Right ventricle myocardium inferior (tissue), 1 donor: ENCODE measurements at regions not wholly inside any gene's neighbourhood (a gene's known extent, or its start where the extent isn't known, plus 50 kb on each side); places are given as distances from the start of the nearest gene placed in this dataset.

Source experiments
- ATAC-seq: fragments of 200-7000 bp; cut with Tn5 transposase; one replicate; pipeline ENCODE4 v1.9.1; 2020; ENCODE audit warnings: mild to moderate bottlenecking, moderate library complexity
- DNase-seq: peaks from one replicate; pipeline ENCODE4 v3.0.0; 2021; ENCODE audit errors: missing footprints
- intact Hi-C: fragments of 100-400 bp; cut with DNase I; formaldehyde crosslinking; loops from one replicate; pipeline ENCODE4 v1.11.0; 2022
- donor health status: DM: no; HTN: yes; CAD: no; lungs with severe emphysema.

- no peak for DNase-seq
- no peak for ATAC-seq
- intact Hi-C loops: no loop called here
Observed at GRCh38 chr5:26690511-26690910, 347.9 kb downstream of the CDH9 start.

- ATAC-seq (no peak), DNase-seq (no peak)
- intact Hi-C loops: no loop called here
Observed at GRCh38 chr5:26681861-26682260, 356.5 kb downstream of the CDH9 start.

DNA sequence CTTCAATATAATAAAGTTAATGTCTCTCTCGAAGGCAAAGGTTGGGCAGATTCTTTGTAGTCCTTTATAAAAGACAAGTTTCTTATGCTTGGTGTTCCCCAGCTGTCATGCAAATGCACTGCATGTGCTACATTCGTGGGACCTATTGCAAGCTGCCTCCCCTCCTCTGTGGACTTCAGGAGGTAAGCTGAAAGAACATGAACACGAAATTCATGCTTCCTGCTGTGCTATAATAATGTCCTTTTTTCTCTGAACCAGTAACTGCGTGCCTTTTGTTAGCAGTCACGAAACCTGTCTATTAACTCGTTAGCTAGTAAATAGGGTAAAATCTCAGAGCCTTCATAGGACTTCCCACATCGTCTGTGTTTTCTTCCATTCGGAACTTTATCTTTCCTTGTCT is 363.5 kb downstream of the CDH9 start:
- no peak for DNase-seq
- intact Hi-C loops: no loop called here
- no peak for ATAC-seq

- DNase-seq (peak; percentile 42), ATAC-seq (no peak)
- intact Hi-C loops: no loop called here
Observed at GRCh38 chr5:26669523-26669922, 368.9 kb downstream of the CDH9 start.

GRCh38 chr5:26669031-26669430 is 369.4 kb downstream of the CDH9 start:
- ATAC-seq (no peak), DNase-seq (no peak)
- intact Hi-C loops: no loop called here

GRCh38 chr5:26666371-26666770 is 372.0 kb downstream of the CDH9 start:
- intact Hi-C loops: no loop called here
- DNase-seq (no peak), ATAC-seq (no peak)

GRCh38 chr5:26663500-26663899 is 374.9 kb downstream of the CDH9 start:
- DNase-seq: no peak
- intact Hi-C loops: no loop called here
- no peak for ATAC-seq

DNA sequence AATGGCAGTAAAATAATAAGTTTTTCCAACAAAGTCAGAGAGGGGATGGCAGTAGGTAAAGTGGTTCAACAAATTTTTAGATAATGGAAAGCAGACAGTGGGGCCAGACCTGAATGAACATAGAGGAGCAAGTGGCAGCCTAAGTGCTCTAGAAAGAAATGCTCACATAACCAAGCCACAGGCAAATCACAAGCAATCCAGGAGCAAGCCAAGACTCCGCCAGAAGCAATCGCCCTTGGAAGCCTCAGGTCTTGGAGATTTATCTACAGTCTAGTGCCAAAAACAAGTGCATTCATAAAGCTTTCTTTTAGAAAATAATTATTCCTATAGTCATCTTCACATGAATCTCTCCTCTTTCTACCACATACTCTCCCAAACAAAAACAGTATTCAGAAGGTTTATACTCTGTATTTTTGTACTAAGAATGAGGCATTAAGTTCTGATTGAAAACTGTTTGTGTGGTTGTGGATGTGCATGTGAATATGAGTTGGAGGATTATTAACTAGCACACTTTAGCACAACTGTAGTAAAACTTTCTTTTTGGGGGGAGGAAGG is 375.5 kb downstream of the CDH9 start:
- DNase-seq (no peak), ATAC-seq (no peak)
- intact Hi-C loops: no loop called here

DNA sequence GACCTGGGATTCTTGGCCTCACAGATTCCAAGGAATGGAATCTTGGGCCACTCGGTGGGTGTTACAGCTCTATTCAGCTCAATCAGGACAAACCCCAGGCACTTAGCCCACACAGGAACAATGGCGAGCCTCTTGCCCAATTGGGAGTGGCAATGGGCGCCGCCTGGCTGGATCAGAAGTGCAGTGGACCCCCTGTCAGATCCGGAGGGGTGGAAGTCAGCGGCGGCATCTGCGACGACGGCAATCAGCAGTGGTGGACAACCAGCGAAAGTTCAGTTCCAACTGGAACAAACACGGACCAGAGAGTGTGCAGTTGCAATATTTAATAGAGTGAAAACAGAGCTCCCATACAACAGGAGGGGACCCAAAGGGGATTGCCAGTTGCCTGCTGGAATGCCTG is 378.3 kb downstream of the CDH9 start:
- intact Hi-C loops: no loop called here
- ATAC-seq: no peak
- peak; percentile 50 for DNase-seq

- intact Hi-C loops: no loop called here
- ATAC-seq (no peak), DNase-seq (no peak)
Observed at GRCh38 chr5:26649000-26649399, 389.4 kb downstream of the CDH9 start.

- ATAC-seq: no peak
- no peak for DNase-seq
- intact Hi-C loops: no loop called here
Observed at GRCh38 chr5:26647781-26648180, 390.6 kb downstream of the CDH9 start.

DNA sequence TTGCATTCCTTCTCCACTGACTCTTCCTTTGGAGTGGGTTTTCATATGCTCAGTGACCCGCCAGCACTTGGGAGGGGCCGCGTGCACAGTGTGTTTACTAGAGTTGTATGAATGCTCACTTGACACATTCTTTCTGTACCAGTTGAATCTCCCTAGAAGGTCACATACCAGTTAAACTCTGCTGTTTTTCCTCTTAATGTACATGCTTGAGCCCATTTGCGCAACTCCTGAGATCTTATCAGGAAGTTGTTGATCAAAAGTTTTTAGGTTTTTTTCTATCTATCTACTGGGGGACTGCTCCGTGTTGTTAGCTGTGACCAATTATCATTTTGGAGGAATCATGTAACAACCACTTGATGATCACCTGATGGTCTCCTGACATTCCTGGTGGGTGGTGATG is 392.7 kb downstream of the CDH9 start:
- DNase-seq (no peak), ATAC-seq (no peak)
- intact Hi-C loops: no loop called here

GRCh38 chr5:26641492-26641891 is 396.9 kb downstream of the CDH9 start:
- intact Hi-C loops: no loop called here
- ATAC-seq (no peak), DNase-seq (no peak)

- ATAC-seq (no peak), DNase-seq (no peak)
- intact Hi-C loops: no loop called here
Observed at GRCh38 chr5:26625099-26625498, 413.3 kb downstream of the CDH9 start.

DNA sequence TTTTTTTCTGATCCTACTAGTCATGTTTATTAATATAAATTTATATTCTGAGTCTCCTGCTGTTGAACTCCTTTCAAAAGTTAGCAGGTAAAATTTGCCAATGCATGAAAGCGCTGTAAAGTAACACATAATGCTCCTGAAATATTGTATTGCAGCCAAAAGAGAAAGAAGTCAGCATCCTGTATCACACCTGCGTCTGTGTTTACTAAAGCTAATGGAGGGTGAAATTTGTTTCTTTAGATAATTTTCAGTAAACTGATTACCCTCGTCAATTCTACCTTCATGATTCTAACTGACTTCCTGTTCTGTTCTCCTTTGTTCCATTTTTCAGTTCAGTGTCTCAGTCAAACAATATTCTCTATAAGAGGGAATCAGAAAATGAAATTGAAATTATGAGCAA is 415.4 kb downstream of the CDH9 start:
- ATAC-seq (no peak), DNase-seq (no peak)
- intact Hi-C loops: no loop called here

DNA sequence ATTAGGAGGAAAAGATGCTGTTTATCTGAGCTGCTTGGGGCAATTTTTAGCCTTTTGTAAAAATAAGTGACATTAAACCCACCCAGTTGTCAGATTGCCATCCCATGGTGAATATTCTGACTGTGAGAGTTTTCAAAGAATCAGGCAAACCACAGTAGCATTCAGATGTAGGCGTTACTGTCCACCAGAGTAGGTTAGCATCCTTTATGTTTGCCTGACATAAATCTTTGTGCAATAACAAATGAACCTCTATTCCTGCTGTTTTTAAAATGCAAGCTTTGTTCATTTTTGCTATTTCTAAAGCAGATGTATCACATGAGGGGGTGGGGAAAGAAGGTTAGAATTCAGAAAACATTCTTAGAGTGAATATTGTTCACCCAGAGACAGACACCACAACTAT is 427.8 kb downstream of the CDH9 start:
- ATAC-seq: no peak
- DNase-seq: no peak
- intact Hi-C loops: no loop called here

DNA sequence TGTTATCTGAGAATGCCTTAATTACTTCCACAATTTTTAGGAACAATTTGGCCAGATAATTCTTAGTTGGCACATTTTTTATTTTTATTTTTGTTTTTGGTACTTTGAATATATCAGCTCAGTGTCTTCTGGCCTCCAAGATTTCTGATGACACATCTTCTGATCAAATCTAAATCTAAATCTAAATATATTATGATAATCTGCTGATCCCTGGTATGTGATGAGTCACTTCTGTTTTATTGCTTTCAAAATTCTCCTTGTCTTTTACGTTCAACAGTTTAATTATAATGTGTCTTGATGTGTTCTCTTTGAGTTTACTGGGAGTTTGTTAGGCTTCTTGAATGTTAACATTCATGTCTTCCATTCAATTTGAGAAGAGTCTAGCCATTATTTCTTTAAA is 436.8 kb downstream of the CDH9 start:
- intact Hi-C loops: no loop called here
- ATAC-seq (no peak), DNase-seq (no peak)

DNA sequence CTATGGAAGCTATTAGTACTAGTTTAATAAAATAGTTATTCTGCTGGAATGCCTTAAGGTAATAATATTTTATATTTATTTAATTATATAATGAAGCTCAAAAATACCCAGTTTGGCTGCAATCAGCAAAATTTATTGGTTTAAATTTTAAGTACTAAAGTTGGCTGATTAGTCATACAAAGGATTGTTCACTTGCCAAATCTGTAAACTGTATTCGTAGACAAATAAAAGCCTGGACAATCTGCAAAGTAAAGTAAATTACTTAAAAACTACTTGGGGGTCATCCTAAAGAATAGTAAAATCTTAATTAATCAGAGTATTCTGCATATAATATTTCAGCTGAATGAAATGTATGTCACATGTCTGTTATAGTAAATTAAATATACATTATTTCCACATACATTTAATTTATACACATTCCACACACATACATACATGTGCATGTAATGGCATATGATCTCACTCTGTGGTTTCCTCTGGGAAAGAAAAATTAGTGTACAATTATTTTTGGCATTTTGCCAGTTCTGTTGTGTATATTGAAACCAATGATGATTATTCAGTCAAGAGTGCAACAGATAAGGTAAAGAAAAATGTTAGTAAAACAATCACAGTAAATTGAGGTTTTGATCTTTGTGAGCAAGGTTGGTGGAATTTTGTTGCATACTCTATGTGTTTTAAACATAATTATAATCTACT is 455.9 kb downstream of the CDH9 start:
- no peak for ATAC-seq
- no peak for DNase-seq
- intact Hi-C loops: no loop called here

DNA sequence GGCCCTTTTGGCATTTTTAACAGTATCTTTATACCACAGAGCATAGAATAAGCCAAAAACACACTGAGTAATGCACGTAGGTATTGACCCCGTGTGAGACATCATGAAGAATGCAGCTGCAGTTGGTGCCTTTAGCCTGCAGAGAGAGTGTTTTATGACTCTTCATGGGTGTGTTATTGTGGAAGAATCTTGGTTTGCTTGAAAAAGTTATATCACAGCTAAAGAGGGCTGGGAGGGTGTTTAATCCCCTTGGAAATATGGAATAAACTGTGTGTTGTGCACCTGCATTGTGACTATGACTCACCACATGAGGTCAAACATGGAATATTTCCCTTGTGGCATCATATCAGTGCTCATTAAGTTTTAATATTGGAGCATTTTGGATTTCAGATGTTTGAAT is 458.7 kb downstream of the CDH9 start:
- intact Hi-C loops: no loop called here
- ATAC-seq: peak; percentile 8
- no peak for DNase-seq

- no peak for DNase-seq
- intact Hi-C loops: no loop called here
- ATAC-seq: no peak
Observed at GRCh38 chr5:26578002-26578401, 460.4 kb downstream of the CDH9 start.

DNA sequence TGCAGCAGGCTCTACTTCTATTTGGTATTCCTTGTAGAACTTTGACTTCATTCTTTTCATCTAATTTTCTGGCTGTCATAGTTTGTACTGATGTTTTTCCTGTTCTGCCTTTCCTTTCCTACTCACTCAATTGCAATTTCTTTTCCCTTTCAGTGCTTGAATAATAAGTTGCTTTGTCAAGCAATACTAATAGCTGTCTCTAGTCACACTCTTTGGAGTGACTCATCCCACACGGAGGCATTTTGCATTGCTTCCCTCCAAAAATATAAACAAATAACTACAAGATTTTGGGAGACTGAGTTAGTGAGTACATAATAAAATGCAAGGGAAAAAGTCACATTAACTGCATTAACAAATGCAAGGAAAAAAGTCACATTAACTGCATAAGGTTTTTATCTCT is 465.9 kb downstream of the CDH9 start:
- ATAC-seq: no peak
- intact Hi-C loops: no loop called here
- DNase-seq: no peak
